SK-N-SH (cell line): ENCODE measurements at regions not wholly inside any gene's neighbourhood (a gene's known extent, or its start where the extent isn't known, plus 50 kb on each side); places are given as distances from the start of the nearest gene placed in this dataset.

Source experiments
- CTCF ChIA-PET: fragments of 300-600, 350-600 bp; formaldehyde crosslinking; extraction: SDS; loops from one replicate; lab custom pipeline; 2021; lab: Yijun Ruan, JAX
- POLR2A ChIA-PET: fragments of 350-600 bp; sonication (Branson Sonifier 250); formaldehyde crosslinking; extraction: SDS; loops from one replicate; lab custom pipeline; 2020; ENCODE audit warnings: antibody characterized with exemption, inconsistent platforms; lab: Yijun Ruan, JAX
- DNase-seq: peaks from one replicate; pipeline ENCODE4 v3.0.0; 2012
- H2AFZ ChIP-seq: fragments of 200-600 bp; sonication (generic); 2 replicates; pipeline ENCODE4 v1.8.1; 2016; ENCODE audit warnings: antibody characterized with exemption, mild to moderate bottlenecking, low read depth
- H3F3A ChIP-seq: fragments of 200-600 bp; sonication (generic); replicated peaks from 2 replicates; pipeline ENCODE3; 2016; ENCODE audit warnings: antibody characterized with exemption, mild to moderate bottlenecking; ENCODE audit not compliant: insufficient read depth
- H3K27ac ChIP-seq, 2 experiments: fragments of 200-500 bp in 1 of 2; fragments of 200-600 bp in 1 of 2; sonication (Bioruptor generic) in 1 of 2; sonication (generic), shearing (Covaris generic) in 1 of 2; 2 replicates each; pipeline versions ENCODE4 v1.5.1 to v1.6.1; 2014 to 2016; ENCODE audit warnings: low read depth in 2 of 2, inconsistent platforms in 1 of 2, low read length in 1 of 2, mild to moderate bottlenecking in 1 of 2, mixed read lengths in 1 of 2
- H3K27me3 ChIP-seq: fragments of 200-600 bp; sonication (generic), shearing (Covaris generic); 2 replicates; pipeline ENCODE4 v1.6.1; 2016; ENCODE audit warnings: mixed run types; ENCODE audit not compliant: insufficient read depth
- H3K36me3 ChIP-seq, 2 experiments: fragments of 200-500 bp in 1 of 2; fragments of 200-600 bp in 1 of 2; sonication (Bioruptor generic) in 1 of 2; sonication (generic) in 1 of 2; replicated peaks in 1 of 2; 2 replicates each; pipeline versions ENCODE3 to v1.5.1; 2014 to 2016; ENCODE audit warnings: low read length in 1 of 2, mild to moderate bottlenecking in 1 of 2; ENCODE audit not compliant: insufficient read depth in 2 of 2, control insufficient read depth in 1 of 2
- H3K4me1 ChIP-seq, 2 experiments: fragments of 200-500 bp in 1 of 2; fragments of 200-600 bp in 1 of 2; sonication (Bioruptor generic) in 1 of 2; sonication (generic), shearing (Covaris generic) in 1 of 2; 2 replicates each; pipeline versions ENCODE4 v1.5.1 to v1.6.1; 2014 to 2016; ENCODE audit warnings: low read depth in 1 of 2, low read length in 1 of 2, mixed run types in 1 of 2; ENCODE audit not compliant: insufficient read depth in 2 of 2, control insufficient read depth in 1 of 2
- H3K4me2 ChIP-seq: fragments of 200-600 bp; sonication (generic), shearing (Covaris generic); 2 replicates; pipeline ENCODE4 v1.6.1; 2017; ENCODE audit warnings: mixed run types
- H3K4me3 ChIP-seq, 2 experiments: fragments of 200-500 bp in 1 of 2; fragments of 200-600 bp in 1 of 2; sonication (Bioruptor generic) in 1 of 2; sonication (generic), shearing (Covaris generic) in 1 of 2; 2 replicates each; pipeline versions ENCODE4 v1.5.1 to v1.8.1; 2014 to 2016; ENCODE audit warnings: low read depth in 2 of 2, inconsistent platforms in 1 of 2, low read length in 1 of 2, mild to moderate bottlenecking in 1 of 2, mixed read lengths in 1 of 2, moderate library complexity in 1 of 2
- H3K79me2 ChIP-seq: fragments of 200-600 bp; sonication (generic); 2 replicates; pipeline ENCODE4 v1.8.1; 2017; ENCODE audit warnings: mild to moderate bottlenecking; ENCODE audit not compliant: insufficient read depth
- H3K9ac ChIP-seq: fragments of 200-600 bp; sonication (generic); 2 replicates; pipeline ENCODE4 v1.6.1; 2017; ENCODE audit warnings: mixed run types
- H3K9me2 ChIP-seq: fragments of 200-600 bp; sonication (generic); 2 replicates; pipeline ENCODE4 v1.6.1; 2017; ENCODE audit warnings: mixed run types
- H3K9me3 ChIP-seq: fragments of 200-600 bp; sonication (generic); 2 replicates; pipeline ENCODE4 v1.6.1; 2017; ENCODE audit warnings: mixed run types, mild to moderate bottlenecking, moderate library complexity
- H4K20me1 ChIP-seq: fragments of 200-600 bp; sonication (generic); 2 replicates; pipeline ENCODE4 v1.6.1; 2017; ENCODE audit warnings: mild to moderate bottlenecking, mixed run types; ENCODE audit not compliant: insufficient read depth
- CHD2 ChIP-seq: fragments of 150-350 bp; IDR thresholded peaks from 2 replicates; pipeline ENCODE4 v1.6.1; 2018; ENCODE audit warnings: low read length; ENCODE audit not compliant: partially characterized antibody
- EP300 ChIP-seq, 2 experiments: IDR thresholded peaks; 2 replicates each; pipeline versions ENCODE4 v1.4.0 to v1.6.1; 2012; ENCODE audit warnings: borderline replicate concordance in 1 of 2, low read depth in 1 of 2, low read length in 1 of 2
- EZH2phosphoT487 ChIP-seq: fragments of 200-600 bp; sonication (generic); IDR thresholded peaks from 2 replicates; pipeline ENCODE4 v1.6.1; 2017; ENCODE audit warnings: low read depth, mixed run types, mild to moderate bottlenecking, antibody characterized with exemption, moderate library complexity, borderline replicate concordance
- FOSL2 ChIP-seq: IDR thresholded peaks from 2 replicates; pipeline ENCODE4 v1.4.0; 2012; ENCODE audit warnings: low read depth, mild to moderate bottlenecking, moderate library complexity, borderline replicate concordance
- FOXJ3 ChIP-seq: sonication (generic); formaldehyde crosslinking; IDR thresholded peaks from 2 replicates; pipeline ENCODE4 v1.5.1; 2020; ENCODE audit warnings: mild to moderate bottlenecking, missing genetic modification reagents
- GABPA ChIP-seq: IDR thresholded peaks from 2 replicates; pipeline ENCODE4 v1.4.0; 2012; ENCODE audit warnings: low read depth, mild to moderate bottlenecking
- GATA2 ChIP-seq: sonication (generic); formaldehyde crosslinking; IDR thresholded peaks from 2 replicates; pipeline ENCODE4 v1.5.0; 2020; ENCODE audit warnings: mild to moderate bottlenecking, missing genetic modification reagents
- JUND ChIP-seq: IDR thresholded peaks from 2 replicates; pipeline ENCODE4 v1.4.0; 2012
- PBX3 ChIP-seq: IDR thresholded peaks from 2 replicates; pipeline ENCODE4; 2012
- RAD21 ChIP-seq: IDR thresholded peaks from 2 replicates; pipeline ENCODE4 v1.6.1; 2012; ENCODE audit warnings: mild to moderate bottlenecking, low read length
- RFX5 ChIP-seq: IDR thresholded peaks from 2 replicates; pipeline ENCODE4 v1.6.1; 2012; ENCODE audit warnings: mild to moderate bottlenecking, improper control_type of control experiment, low read length
- RXRA ChIP-seq: IDR thresholded peaks from 2 replicates; pipeline ENCODE4 v1.4.0; 2012; ENCODE audit warnings: low read depth, mild to moderate bottlenecking, borderline replicate concordance
- SIN3A ChIP-seq: IDR thresholded peaks from 2 replicates; pipeline ENCODE4 v1.6.1; 2012; ENCODE audit warnings: low read depth, mild to moderate bottlenecking, low read length, moderate library complexity, borderline replicate concordance
- SMC3 ChIP-seq: IDR thresholded peaks from 2 replicates; pipeline ENCODE4 v1.6.1; 2012; ENCODE audit warnings: low read depth, low read length, improper control_type of control experiment
- TAF1 ChIP-seq: IDR thresholded peaks from 2 replicates; pipeline ENCODE4 v1.6.1; 2012; ENCODE audit warnings: low read depth, mild to moderate bottlenecking, low read length, moderate library complexity, borderline replicate concordance
- TEAD4 ChIP-seq: IDR thresholded peaks from 2 replicates; pipeline ENCODE4 v1.4.0; 2012; ENCODE audit warnings: mild to moderate bottlenecking, borderline replicate concordance; ENCODE audit not compliant: insufficient read depth
- WGBS: methylation state at CpG from one replicate; pipeline ENCODE4 v1.1.6; 2017; ENCODE audit warnings: low lambda C conversion rate; 5-methylcytosine and 5-hydroxymethylcytosine counted together
- TF ChIP-seq, protein P1 (sequence below): IDR thresholded peaks from 2 replicates; pipeline ENCODE4 v1.6.1; 2012; ENCODE audit warnings: mild to moderate bottlenecking, low read depth, low read length, moderate library complexity
- TF ChIP-seq, protein P2 (sequence below): IDR thresholded peaks from 2 replicates; pipeline ENCODE4 v1.4.0; 2012; ENCODE audit warnings: low read depth
- TF ChIP-seq, protein P3 (sequence below): IDR thresholded peaks from 2 replicates; pipeline ENCODE4 v1.4.0; 2012; ENCODE audit warnings: low read depth, borderline replicate concordance

DNA sequence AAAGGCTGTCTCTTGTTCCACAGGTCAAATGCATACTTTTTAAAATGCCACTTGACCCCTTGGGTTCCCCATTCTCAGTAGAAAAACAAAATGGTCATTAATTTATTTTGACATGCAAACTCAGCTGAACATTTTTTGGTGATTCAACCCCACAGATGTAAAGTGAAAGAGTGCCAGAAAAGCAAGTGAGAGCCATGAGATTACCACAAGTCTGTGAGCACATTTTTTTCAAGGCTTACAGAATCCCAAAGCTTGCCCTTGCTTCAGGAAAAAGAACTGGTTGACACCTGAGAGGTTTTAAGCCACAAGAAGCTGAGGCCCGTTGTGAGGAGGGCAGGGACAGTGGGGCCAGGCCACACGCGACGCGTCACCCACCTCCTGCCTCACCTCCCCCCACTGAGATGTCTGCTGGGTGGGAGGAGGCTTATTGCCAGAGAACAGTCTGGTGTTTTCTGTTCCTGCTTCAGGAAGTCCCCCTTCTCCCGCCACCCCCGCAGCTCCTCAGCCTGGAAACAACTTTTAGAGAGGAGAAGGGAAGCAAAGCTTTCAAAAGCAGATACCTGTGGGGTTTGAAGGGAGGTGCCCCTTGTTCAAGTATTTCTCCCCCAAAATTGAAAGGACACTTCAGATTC, 70.4 kb upstream of the CYP1B1 start (continued):
- TF ChIP-seq, protein P1, sequence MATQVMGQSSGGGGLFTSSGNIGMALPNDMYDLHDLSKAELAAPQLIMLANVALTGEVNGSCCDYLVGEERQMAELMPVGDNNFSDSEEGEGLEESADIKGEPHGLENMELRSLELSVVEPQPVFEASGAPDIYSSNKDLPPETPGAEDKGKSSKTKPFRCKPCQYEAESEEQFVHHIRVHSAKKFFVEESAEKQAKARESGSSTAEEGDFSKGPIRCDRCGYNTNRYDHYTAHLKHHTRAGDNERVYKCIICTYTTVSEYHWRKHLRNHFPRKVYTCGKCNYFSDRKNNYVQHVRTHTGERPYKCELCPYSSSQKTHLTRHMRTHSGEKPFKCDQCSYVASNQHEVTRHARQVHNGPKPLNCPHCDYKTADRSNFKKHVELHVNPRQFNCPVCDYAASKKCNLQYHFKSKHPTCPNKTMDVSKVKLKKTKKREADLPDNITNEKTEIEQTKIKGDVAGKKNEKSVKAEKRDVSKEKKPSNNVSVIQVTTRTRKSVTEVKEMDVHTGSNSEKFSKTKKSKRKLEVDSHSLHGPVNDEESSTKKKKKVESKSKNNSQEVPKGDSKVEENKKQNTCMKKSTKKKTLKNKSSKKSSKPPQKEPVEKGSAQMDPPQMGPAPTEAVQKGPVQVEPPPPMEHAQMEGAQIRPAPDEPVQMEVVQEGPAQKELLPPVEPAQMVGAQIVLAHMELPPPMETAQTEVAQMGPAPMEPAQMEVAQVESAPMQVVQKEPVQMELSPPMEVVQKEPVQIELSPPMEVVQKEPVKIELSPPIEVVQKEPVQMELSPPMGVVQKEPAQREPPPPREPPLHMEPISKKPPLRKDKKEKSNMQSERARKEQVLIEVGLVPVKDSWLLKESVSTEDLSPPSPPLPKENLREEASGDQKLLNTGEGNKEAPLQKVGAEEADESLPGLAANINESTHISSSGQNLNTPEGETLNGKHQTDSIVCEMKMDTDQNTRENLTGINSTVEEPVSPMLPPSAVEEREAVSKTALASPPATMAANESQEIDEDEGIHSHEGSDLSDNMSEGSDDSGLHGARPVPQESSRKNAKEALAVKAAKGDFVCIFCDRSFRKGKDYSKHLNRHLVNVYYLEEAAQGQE = no peak
- TF ChIP-seq SIN3A = peak; percentile 47; the same call in 1 of the 2 replicates
- TF ChIP-seq GATA2 (CRISPR knock-in tag) = no peak
- TF ChIP-seq RFX5 = no peak
- no peak for TF ChIP-seq FOXJ3 (CRISPR knock-in tag)
- no peak for TF ChIP-seq CHD2
- TF ChIP-seq PBX3 = peak; percentile 96
- peak; percentile 69 for TF ChIP-seq RXRA
- TF ChIP-seq SMC3 = no peak
- TF ChIP-seq, all 33 proteins: peak for 15

DNA sequence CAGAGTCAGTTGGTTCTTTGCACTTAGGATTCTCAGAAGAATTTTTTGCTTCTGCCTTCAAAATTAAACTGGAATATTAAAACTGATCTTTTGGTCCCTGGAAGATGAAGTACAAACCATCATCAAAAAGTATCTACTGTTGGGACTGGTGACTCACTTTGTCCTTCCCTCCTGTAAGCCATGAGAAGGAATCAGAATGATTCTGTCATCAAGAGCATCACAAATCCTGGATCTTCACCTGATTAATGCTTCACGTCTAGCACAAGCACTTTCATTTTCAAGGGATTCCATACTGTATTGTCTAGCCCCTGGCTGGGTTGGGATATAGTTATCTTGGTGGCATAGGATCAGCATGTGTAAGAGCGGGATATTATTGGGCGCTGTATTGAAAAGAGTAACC, 69.3 kb upstream of the CYP1B1 start:
- peaks cover 30% of the 10 kb centered on the region for H3F3A ChIP-seq
- H2AFZ ChIP-seq = no peak overlapping the region
- H3K9ac ChIP-seq = no peak overlapping the region
- no peak overlapping the region for H3K4me2 ChIP-seq
- H3K4me1 ChIP-seq = no peaks in the 10 kb centered on the region; a peak in 1 of 4 replicates
- H4K20me1 ChIP-seq = no peaks in the 10 kb centered on the region
- no peaks in the 10 kb centered on the region for H3K9me2 ChIP-seq
- 91% methylated on average over 3 of the region's 3 CpGs for WGBS
- no peaks in the 10 kb centered on the region for H3K36me3 ChIP-seq
- DNase-seq = no peak
- POLR2A ChIA-PET = no interaction called here
- peak overlapping the region; percentile 73 to 99; a peak in 3 of 4 replicates for H3K27ac ChIP-seq
- no peaks in the 10 kb centered on the region for H3K79me2 ChIP-seq
- CTCF ChIA-PET = no interaction called here
- TF ChIP-seq, protein P2, sequence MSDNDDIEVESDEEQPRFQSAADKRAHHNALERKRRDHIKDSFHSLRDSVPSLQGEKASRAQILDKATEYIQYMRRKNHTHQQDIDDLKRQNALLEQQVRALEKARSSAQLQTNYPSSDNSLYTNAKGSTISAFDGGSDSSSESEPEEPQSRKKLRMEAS = no peak
- TF ChIP-seq SIN3A (no peak), RAD21 (no peak), GABPA (no peak), EP300 (IDR thresholded peaks at IDR 0.05; ENCODE audit: borderline replicate concordance in 1 of 2, low read depth in 1 of 2, low read length in 1 of 2) (no peak), FOSL2 (no peak), TAF1 (no peak), EZH2phosphoT487 (no peak), JUND (no peak), TEAD4 (no peak)
- TF ChIP-seq, protein P3, sequence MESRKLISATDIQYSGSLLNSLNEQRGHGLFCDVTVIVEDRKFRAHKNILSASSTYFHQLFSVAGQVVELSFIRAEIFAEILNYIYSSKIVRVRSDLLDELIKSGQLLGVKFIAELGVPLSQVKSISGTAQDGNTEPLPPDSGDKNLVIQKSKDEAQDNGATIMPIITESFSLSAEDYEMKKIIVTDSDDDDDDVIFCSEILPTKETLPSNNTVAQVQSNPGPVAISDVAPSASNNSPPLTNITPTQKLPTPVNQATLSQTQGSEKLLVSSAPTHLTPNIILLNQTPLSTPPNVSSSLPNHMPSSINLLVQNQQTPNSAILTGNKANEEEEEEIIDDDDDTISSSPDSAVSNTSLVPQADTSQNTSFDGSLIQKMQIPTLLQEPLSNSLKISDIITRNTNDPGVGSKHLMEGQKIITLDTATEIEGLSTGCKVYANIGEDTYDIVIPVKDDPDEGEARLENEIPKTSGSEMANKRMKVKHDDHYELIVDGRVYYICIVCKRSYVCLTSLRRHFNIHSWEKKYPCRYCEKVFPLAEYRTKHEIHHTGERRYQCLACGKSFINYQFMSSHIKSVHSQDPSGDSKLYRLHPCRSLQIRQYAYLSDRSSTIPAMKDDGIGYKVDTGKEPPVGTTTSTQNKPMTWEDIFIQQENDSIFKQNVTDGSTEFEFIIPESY = no peak
- H3K9me3 ChIP-seq = 0 out of 2 replicates have a peak, but pooled peaks cover 2% of the 10 kb centered on the region
- H3K27me3 ChIP-seq = no peaks in the 10 kb centered on the region
- H3K4me3 ChIP-seq = no peak overlapping the region
